H1 (cell line): ENCODE measurements at regions not wholly inside any gene's neighbourhood (a gene's known extent, or its start where the extent isn't known, plus 50 kb on each side); places are given as distances from the start of the nearest gene placed in this dataset.

Experiments
- CTCF ChIA-PET: fragments of 300-600 bp; sonication (Branson Sonifier 250); formaldehyde crosslinking; loops from one replicate; lab custom pipeline; 2021; ENCODE audit not compliant: partially characterized antibody; lab: Charles Lee
- POLR2A ChIA-PET: fragments of 300-600 bp; sonication (Branson Sonifier 250); formaldehyde crosslinking; loops from one replicate; lab custom pipeline; 2021; ENCODE audit warnings: inconsistent platforms; ENCODE audit not compliant: partially characterized antibody; lab: Charles Lee
- DNase-seq, 2 experiments: peaks; one replicate each; pipeline versions ENCODE4 v3.0.0 to v3.0.0-alpha.2; 2010 to 2022; ENCODE audit warnings: low spot score in 2 of 2, low read depth in 1 of 2, mixed read lengths in 1 of 2
- FAIRE-seq: peaks from 2 replicates; lab custom pipeline; 2011; peaks lifted over from hg19 to GRCh38; lab: Jason Lieb, UNC
- H2AFZ ChIP-seq: 2 replicates; pipeline ENCODE4 v1.8.1; 2012; ENCODE audit warnings: low read length, inconsistent platforms
- H2AK5ac ChIP-seq: 2 replicates; pipeline ENCODE4 v1.6.1; 2013; ENCODE audit warnings: low read depth, low read length
- H2BK120ac ChIP-seq: replicated peaks from 2 replicates; pipeline ENCODE3; 2013; ENCODE audit warnings: low read depth, low read length, inconsistent platforms
- H2BK12ac ChIP-seq: 2 replicates; pipeline ENCODE4 v1.6.1; 2013; ENCODE audit warnings: low read depth, low read length
- H2BK15ac ChIP-seq: 2 replicates; pipeline ENCODE4 v1.6.1; 2013; ENCODE audit warnings: low read length
- H2BK20ac ChIP-seq: 2 replicates; pipeline ENCODE4 v1.6.1; 2013; ENCODE audit warnings: low read length
- H2BK5ac ChIP-seq: 2 replicates; pipeline ENCODE4 v1.6.1; 2013; ENCODE audit warnings: low read depth, low read length
- H3K14ac ChIP-seq: 2 replicates; pipeline ENCODE4 v1.6.1; 2013; ENCODE audit warnings: inconsistent platforms; ENCODE audit not compliant: insufficient read length
- H3K18ac ChIP-seq: 2 replicates; pipeline ENCODE4 v1.6.1; 2013; ENCODE audit warnings: low read length; ENCODE audit errors: extremely low read depth
- H3K23ac ChIP-seq: 2 replicates; pipeline ENCODE4 v1.6.1; 2013; ENCODE audit warnings: inconsistent platforms; ENCODE audit not compliant: insufficient read length
- H3K23me2 ChIP-seq: 2 replicates; pipeline ENCODE4 v1.6.1; 2013; ENCODE audit warnings: low read depth, low read length
- H3K27ac ChIP-seq: 2 replicates; pipeline ENCODE4 v1.6.1; 2011; ENCODE audit warnings: low read depth, low read length, inconsistent platforms
- H3K27me3 ChIP-seq, 4 experiments: replicated peaks in 1 of 4; 1 replicate in 1 of 4; 2 replicates in 3 of 4; pipeline versions ENCODE4 v1.6.1 to v1.8.1; 2011 to 2013; ENCODE audit warnings: low read length in 3 of 4, mild to moderate bottlenecking in 3 of 4, inconsistent platforms in 2 of 4, mixed read lengths in 2 of 4, moderate library complexity in 1 of 4; ENCODE audit not compliant: control insufficient read depth in 3 of 4, insufficient read depth in 3 of 4; ENCODE audit errors: extremely low read depth in 1 of 4
- H3K36me3 ChIP-seq, 4 experiments: 2 replicates each; pipeline versions ENCODE4 v1.6.1 to v1.8.1; 2011 to 2013; ENCODE audit warnings: mild to moderate bottlenecking in 4 of 4, low read length in 3 of 4, moderate library complexity in 2 of 4, control low read depth in 1 of 4, inconsistent platforms in 1 of 4; ENCODE audit not compliant: insufficient read depth in 4 of 4, control insufficient read depth in 2 of 4
- H3K4ac ChIP-seq: replicated peaks from 2 replicates; pipeline ENCODE3; 2013; ENCODE audit warnings: low read length, low read depth, mixed read lengths, inconsistent platforms; ENCODE audit not compliant: insufficient read length
- H3K4me1 ChIP-seq, 4 experiments: replicated peaks in 1 of 4; 1 replicate in 1 of 4; 2 replicates in 3 of 4; pipeline versions ENCODE4 v1.6.1 to v1.8.1; 2011 to 2013; ENCODE audit warnings: low read length in 3 of 4, inconsistent platforms in 2 of 4, mixed read lengths in 1 of 4; ENCODE audit not compliant: insufficient read depth in 4 of 4, control insufficient read depth in 3 of 4
- H3K4me2 ChIP-seq, 2 experiments: 2 replicates each; pipeline versions ENCODE4 v1.6.1 to v1.8.1; 2011 to 2013; ENCODE audit warnings: low read depth in 2 of 2, low read length in 2 of 2, control low read depth in 1 of 2, inconsistent platforms in 1 of 2, mild to moderate bottlenecking in 1 of 2; ENCODE audit not compliant: insufficient read depth in 1 of 2
- H3K4me3 ChIP-seq, 4 experiments: fragments of 200-600, 300-600 bp in 1 of 4; sonication (generic), shearing (Covaris generic), sonication (Bioruptor Twin) in 1 of 4; 2 replicates each; pipeline versions ENCODE4 v1.5.1 to v1.8.1; 2011 to 2016; ENCODE audit warnings: low read length in 4 of 4, low read depth in 3 of 4, control low read depth in 2 of 4, inconsistent platforms in 2 of 4, mild to moderate bottlenecking in 2 of 4, mixed read lengths in 1 of 4, moderate library complexity in 1 of 4; ENCODE audit not compliant: insufficient read depth in 2 of 4; ENCODE audit errors: extremely low read depth in 1 of 4
- H3K56ac ChIP-seq: replicated peaks from 2 replicates; pipeline ENCODE3; 2013; ENCODE audit warnings: low read depth, mild to moderate bottlenecking, mixed read lengths, low read length, inconsistent platforms; ENCODE audit not compliant: insufficient read length
- H3K79me1 ChIP-seq: 2 replicates; pipeline ENCODE4 v1.6.1; 2013; ENCODE audit warnings: low read depth, low read length, control low read depth
- H3K79me2 ChIP-seq, 2 experiments: 2 replicates each; pipeline versions ENCODE4 v1.6.1 to v1.8.1; 2012 to 2013; ENCODE audit warnings: low read length in 2 of 2, mild to moderate bottlenecking in 2 of 2, inconsistent platforms in 1 of 2; ENCODE audit not compliant: insufficient read depth in 2 of 2, control insufficient read depth in 1 of 2
- H3K9ac ChIP-seq, 4 experiments: replicated peaks in 1 of 4; 1 replicate in 1 of 4; 2 replicates in 3 of 4; pipeline versions ENCODE4 v1.6.1 to v1.8.1; 2011 to 2013; ENCODE audit warnings: low read depth in 3 of 4, low read length in 3 of 4, control low read depth in 2 of 4, mild to moderate bottlenecking in 2 of 4, moderate library complexity in 2 of 4, inconsistent platforms in 1 of 4; ENCODE audit errors: extremely low read depth in 1 of 4
- H3K9me3 ChIP-seq, 2 experiments: 2 replicates each; pipeline versions ENCODE4 v1.6.1 to v1.8.1; 2012 to 2013; ENCODE audit warnings: mild to moderate bottlenecking in 2 of 2, moderate library complexity in 2 of 2, control low read depth in 1 of 2, inconsistent platforms in 1 of 2, low read depth in 1 of 2, low read length in 1 of 2, mixed read lengths in 1 of 2; ENCODE audit not compliant: insufficient read depth in 2 of 2
- H4K20me1 ChIP-seq, 2 experiments: replicated peaks in 1 of 2; 2 replicates each; pipeline versions ENCODE3 to v1.8.1; 2011 to 2013; ENCODE audit warnings: inconsistent platforms in 2 of 2, low read length in 2 of 2, mild to moderate bottlenecking in 1 of 2; ENCODE audit not compliant: insufficient read depth in 2 of 2, control insufficient read depth in 1 of 2
- H4K5ac ChIP-seq: 2 replicates; pipeline ENCODE4 v1.6.1; 2013; ENCODE audit warnings: low read length, low read depth, mixed read lengths, inconsistent platforms; ENCODE audit not compliant: insufficient read length
- H4K8ac ChIP-seq: 2 replicates; pipeline ENCODE4 v1.8.0; 2013; ENCODE audit warnings: mild to moderate bottlenecking, moderate library complexity, low read length, inconsistent platforms; ENCODE audit not compliant: insufficient read depth; ENCODE audit errors: extremely low read depth
- H4K91ac ChIP-seq: replicated peaks from 2 replicates; pipeline ENCODE3; 2013; ENCODE audit warnings: low read length, mixed read lengths, inconsistent platforms; ENCODE audit not compliant: insufficient read length
- BCL11A ChIP-seq, 2 experiments: IDR thresholded peaks; one replicate each; pipeline ENCODE4 v1.6.1; 2011; ENCODE audit warnings: low read depth in 2 of 2, low read length in 2 of 2, mild to moderate bottlenecking in 2 of 2
- POLR2AphosphoS5 ChIP-seq: IDR thresholded peaks from 2 replicates; pipeline ENCODE4 v1.6.1; 2011; ENCODE audit warnings: low read depth, low read length
- RFX5 ChIP-seq: IDR thresholded peaks from 2 replicates; pipeline ENCODE4 v1.6.1; 2011; ENCODE audit warnings: low read depth, low read length, improper control_type of control experiment, borderline replicate concordance
- SIRT6 ChIP-seq: IDR thresholded peaks from one replicate; pipeline ENCODE4 v1.7.1; 2012; ENCODE audit warnings: low read length, inconsistent platforms
- SP1 ChIP-seq: IDR thresholded peaks from 2 replicates; pipeline ENCODE4 v1.6.1; 2011; ENCODE audit warnings: low read depth, low read length
- SP4 ChIP-seq: IDR thresholded peaks from 2 replicates; pipeline ENCODE4 v1.6.1; 2012; ENCODE audit warnings: low read length, inconsistent platforms
- SUZ12 ChIP-seq: fragments of 200-600 bp; sonication (generic); IDR thresholded peaks from 2 replicates; pipeline ENCODE4 v1.6.1; 2012; ENCODE audit warnings: mild to moderate bottlenecking, inconsistent platforms, low read length, moderate library complexity, mixed read lengths
- TCF12 ChIP-seq: IDR thresholded peaks from 2 replicates; pipeline ENCODE4 v1.6.1; 2011; ENCODE audit warnings: low read depth, mild to moderate bottlenecking, low read length
- WGBS, 2 experiments: shearing (Covaris generic) in 1 of 2; methylation state at CpG; one replicate each; pipeline versions ENCODE4 v1.1.6 to v1.1.7; 2013 to 2015; ENCODE audit warnings: low lambda C conversion rate in 2 of 2, mixed read lengths in 2 of 2, inconsistent platforms in 1 of 2, low coverage in 1 of 2, missing lambda C conversion rate in 1 of 2; ENCODE audit not compliant: insufficient replicate concordance in 2 of 2, insufficient coverage in 1 of 2, insufficient read length in 1 of 2; ENCODE audit errors: extremely low coverage in 1 of 2, missing lambda C conversion rate in 1 of 2; 5-methylcytosine and 5-hydroxymethylcytosine counted together
- TF ChIP-seq, protein P1 (sequence below): IDR thresholded peaks from 2 replicates; pipeline ENCODE4 v1.6.1; 2012; ENCODE audit warnings: inconsistent platforms
- TF ChIP-seq, protein P2 (sequence below), 3 experiments: IDR thresholded peaks; 1 replicate in 2 of 3; 2 replicates in 1 of 3; pipeline versions ENCODE4 v1.5.1 to v1.6.1; 2011; ENCODE audit warnings: low read length in 3 of 3, mild to moderate bottlenecking in 3 of 3, inconsistent platforms in 2 of 3, low read depth in 1 of 3, moderate library complexity in 1 of 3; ENCODE audit not compliant: insufficient read depth in 1 of 3; ENCODE audit errors: control extremely low read depth in 1 of 3
- TF ChIP-seq, protein P3 (sequence below): IDR thresholded peaks from 2 replicates; pipeline ENCODE4 v1.6.1; 2012; ENCODE audit warnings: inconsistent platforms

DNA sequence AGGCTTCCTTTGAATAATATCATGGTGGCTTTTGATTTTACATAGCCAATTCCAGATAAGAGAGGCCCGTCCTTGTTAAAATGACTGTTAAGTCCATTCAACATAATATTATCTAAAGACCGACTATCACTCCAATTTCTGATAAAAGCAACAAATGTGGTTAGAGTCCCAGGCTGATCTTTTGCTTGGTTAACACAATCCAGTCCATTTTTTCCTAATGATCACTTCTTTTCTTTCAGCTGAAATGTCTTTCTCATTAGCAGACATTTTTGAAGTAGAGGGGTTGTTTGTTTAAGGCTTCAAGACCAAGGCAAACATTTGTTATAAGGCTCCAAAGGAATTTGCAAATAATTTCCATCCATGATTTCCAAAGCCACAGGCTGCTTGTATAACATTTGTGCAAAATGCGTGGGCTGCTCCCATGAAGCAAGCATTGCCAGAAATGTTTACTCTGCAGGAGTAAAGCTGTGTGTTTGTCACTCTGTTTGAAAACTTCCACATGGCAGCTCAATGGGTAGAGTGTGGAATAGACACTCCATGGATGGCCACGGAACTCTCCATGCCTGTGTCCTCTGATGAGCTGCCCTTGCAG, 111.5 kb downstream of the PSMG1 start:
- Histone ChIP-seq H3K23me2 (0 out of 2 replicates have a peak, but pooled peaks cover 2% of the 10 kb centered on the region), H3K27me3 (peaks cover 0 to 2% (median 0%) of the 10 kb centered on the region in 4 experiments; a peak in 4 of 7 replicates), H4K91ac (no peak overlapping the region), H2AFZ (no peak overlapping the region), H3K9ac (no peak overlapping the region), H2BK12ac (no peak overlapping the region), H2BK120ac (no peak overlapping the region), H2BK20ac (no peak overlapping the region), H3K18ac (no peak overlapping the region), H3K79me1 (no peaks in the 10 kb centered on the region), H3K4ac (no peak overlapping the region), H3K4me3 (no peak overlapping the region), H3K27ac (no peak overlapping the region), H2BK15ac (no peak overlapping the region), H3K4me1 (no peaks in the 10 kb centered on the region), H4K8ac (no peak overlapping the region), H3K56ac (no peak overlapping the region), H4K5ac (no peak overlapping the region), H2AK5ac (no peak overlapping the region), H3K79me2 (no peaks in the 10 kb centered on the region), H4K20me1 (no peaks in the 10 kb centered on the region), H3K9me3 (peaks cover 6 to 11% of the 10 kb centered on the region in 2 experiments; a peak in 3 of 4 replicates), H3K23ac (no peak overlapping the region), H3K14ac (no peak overlapping the region), H2BK5ac (no peak overlapping the region), H3K4me2 (no peak overlapping the region), H3K36me3 (peaks cover 0 to 2% (median 0%) of the 10 kb centered on the region in 4 experiments; a peak in 1 of 8 replicates)
- ChIA-PET CTCF (interaction anchor here (0.6 to 1.6 kb wide), 6 partner anchors 10 to 604 kb away, joined by 3 to 6 read pairs (median 3); no protein-coding TSS in a partner anchor), POLR2A (no interaction called here)
- DNase-seq (no peak), FAIRE-seq (no peak)
- WGBS, 2 experiments: 85% methylated on average over 4 of the region's 4 CpGs; no CpG with 5 or more reads in 1 of the 2 experiments
- TF ChIP-seq TCF12 (no peak), SUZ12 (no peak), BCL11A (IDR thresholded peaks at IDR 0.05; ENCODE audit: low read depth in 2 of 2, low read length in 2 of 2) (no peak), SIRT6 (no peak), RFX5 (no peak), SP4 (no peak), SP1 (no peak), POLR2AphosphoS5 (no peak)
- TF ChIP-seq, protein P1, sequence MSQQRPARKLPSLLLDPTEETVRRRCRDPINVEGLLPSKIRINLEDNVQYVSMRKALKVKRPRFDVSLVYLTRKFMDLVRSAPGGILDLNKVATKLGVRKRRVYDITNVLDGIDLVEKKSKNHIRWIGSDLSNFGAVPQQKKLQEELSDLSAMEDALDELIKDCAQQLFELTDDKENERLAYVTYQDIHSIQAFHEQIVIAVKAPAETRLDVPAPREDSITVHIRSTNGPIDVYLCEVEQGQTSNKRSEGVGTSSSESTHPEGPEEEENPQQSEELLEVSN: no peak
- TF ChIP-seq, protein P2, sequence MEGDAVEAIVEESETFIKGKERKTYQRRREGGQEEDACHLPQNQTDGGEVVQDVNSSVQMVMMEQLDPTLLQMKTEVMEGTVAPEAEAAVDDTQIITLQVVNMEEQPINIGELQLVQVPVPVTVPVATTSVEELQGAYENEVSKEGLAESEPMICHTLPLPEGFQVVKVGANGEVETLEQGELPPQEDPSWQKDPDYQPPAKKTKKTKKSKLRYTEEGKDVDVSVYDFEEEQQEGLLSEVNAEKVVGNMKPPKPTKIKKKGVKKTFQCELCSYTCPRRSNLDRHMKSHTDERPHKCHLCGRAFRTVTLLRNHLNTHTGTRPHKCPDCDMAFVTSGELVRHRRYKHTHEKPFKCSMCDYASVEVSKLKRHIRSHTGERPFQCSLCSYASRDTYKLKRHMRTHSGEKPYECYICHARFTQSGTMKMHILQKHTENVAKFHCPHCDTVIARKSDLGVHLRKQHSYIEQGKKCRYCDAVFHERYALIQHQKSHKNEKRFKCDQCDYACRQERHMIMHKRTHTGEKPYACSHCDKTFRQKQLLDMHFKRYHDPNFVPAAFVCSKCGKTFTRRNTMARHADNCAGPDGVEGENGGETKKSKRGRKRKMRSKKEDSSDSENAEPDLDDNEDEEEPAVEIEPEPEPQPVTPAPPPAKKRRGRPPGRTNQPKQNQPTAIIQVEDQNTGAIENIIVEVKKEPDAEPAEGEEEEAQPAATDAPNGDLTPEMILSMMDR (IDR thresholded peaks at IDR 0.05; ENCODE audit: control extremely low read depth in 1 of 3, insufficient read depth in 1 of 3, low read depth in 1 of 3, low read length in 3 of 3): no peak
- TF ChIP-seq, protein P3, sequence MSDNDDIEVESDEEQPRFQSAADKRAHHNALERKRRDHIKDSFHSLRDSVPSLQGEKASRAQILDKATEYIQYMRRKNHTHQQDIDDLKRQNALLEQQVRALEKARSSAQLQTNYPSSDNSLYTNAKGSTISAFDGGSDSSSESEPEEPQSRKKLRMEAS: no peak
